ENCODE measurements at regions not wholly inside any gene's neighbourhood (a gene's known extent, or its start where the extent isn't known, plus 50 kb on each side); places are given as distances from the start of the nearest gene placed in this dataset.

DNA sequence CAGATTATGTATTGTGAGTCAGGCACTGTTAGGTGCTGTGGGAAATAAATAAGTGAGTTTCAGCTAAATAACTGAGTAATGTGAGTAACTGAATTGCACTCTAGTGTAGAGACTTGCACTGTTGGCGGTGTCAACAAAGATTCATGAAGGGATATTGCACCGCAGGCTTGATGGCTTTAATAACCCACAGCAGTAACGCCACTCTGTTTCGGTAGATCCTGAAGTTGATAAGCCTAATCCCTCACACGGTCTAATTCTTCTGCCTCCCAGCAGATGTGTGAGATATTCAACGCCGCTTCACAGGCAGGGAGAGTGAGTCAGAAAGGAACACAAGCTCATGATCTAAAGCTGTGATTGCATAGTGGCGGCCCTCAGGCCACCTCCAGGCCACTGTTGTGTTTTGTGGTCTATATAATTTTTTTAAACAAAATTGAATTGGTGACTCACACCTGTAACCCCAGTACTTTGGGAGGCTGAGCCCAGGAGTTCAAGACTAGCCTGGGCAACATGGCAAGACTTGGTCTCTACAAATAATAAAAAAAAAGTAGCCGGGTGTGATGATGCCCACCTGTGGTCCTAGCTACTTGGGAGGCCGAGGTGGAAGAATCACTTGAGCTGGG, 94.3 kb downstream of the LIPG start:
- no peak for DNase-seq

GRCh38 chr18:49655266-49656072, 93.6 kb downstream of the LIPG start:
- no peak for DNase-seq

DNA sequence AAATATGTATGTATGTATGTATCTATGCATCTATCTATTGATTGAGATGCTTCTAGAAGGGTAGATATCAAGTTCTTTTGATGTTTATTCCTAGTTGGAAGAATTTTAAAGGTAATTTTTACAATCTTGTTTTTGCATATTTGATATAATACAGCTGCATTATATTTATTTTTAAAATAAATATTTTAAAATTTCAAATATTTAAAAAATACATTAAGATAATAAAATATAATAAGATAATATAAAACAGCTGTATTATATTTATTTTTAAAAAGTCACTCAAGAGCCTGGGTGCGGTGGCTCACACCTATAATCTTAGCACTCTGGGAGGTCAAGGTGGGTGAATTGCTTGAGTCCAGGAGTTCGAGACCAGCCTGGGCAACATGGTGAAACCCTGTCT, 92.5 kb downstream of the LIPG start:
- no peak for DNase-seq

- DNase-seq = no peak
Observed at GRCh38 chr18:49652881-49653724, 91.2 kb downstream of the LIPG start.

- no peak for DNase-seq
Observed at GRCh38 chr18:49651033-49651432, 89.2 kb downstream of the LIPG start.

- DNase-seq = no peak
Observed at GRCh38 chr18:49650426-49650891, 88.6 kb downstream of the LIPG start.

DNA sequence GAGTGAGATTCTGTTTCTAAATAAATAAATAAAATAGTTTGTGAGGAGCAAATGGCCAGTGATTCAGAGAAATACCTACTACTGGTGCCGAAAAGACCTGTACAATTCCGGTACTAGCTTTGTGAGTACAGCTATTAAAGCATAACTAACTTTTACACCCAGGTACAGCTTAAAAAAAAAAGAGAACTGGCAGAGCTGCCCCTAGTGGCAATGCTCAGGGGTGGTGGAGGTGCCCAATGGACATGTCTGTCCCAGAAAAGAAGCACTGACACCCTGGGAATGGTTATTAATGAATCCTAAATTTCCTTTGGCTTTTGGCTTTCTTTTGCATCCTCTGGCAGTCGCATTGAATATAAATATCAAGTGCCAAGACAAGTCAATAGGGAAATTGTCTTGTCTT, 87.0 kb downstream of the LIPG start:
- no peak for DNase-seq
